ENCODE measurements at regions not wholly inside any gene's neighbourhood (a gene's known extent, or its start where the extent isn't known, plus 50 kb on each side); places are given as distances from the start of the nearest gene placed in this dataset.

DNA sequence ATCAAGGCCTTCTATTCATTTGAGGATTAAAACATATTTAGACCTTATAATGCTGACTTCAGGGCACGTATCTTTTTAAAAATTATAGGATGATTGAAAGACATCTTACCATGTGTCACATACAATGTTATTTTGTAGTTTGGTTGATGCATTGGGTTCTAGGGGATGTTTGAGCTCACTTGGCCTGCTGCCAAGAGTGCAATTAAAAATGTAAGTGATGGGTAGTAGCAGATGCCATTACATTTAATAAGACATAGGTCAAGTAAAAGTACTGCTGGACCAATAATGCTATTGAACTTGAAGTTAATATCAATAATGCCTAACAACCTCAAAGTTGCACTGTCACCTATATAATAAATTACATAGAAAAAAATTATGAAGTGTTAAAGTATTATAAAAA is 616.5 kb upstream of the RGS18 start:
- TF ChIP-seq POLR2AphosphoS5 (IDR thresholded peaks at IDR 0.05; ENCODE audit: borderline replicate concordance, low read depth, low read length) (no peak), EZH2 (IDR thresholded peaks at IDR 0.05) (no peak)
